ENCODE measurements at regions not wholly inside any gene's neighbourhood (a gene's known extent, or its start where the extent isn't known, plus 50 kb on each side); places are given as distances from the start of the nearest gene placed in this dataset.

DNA sequence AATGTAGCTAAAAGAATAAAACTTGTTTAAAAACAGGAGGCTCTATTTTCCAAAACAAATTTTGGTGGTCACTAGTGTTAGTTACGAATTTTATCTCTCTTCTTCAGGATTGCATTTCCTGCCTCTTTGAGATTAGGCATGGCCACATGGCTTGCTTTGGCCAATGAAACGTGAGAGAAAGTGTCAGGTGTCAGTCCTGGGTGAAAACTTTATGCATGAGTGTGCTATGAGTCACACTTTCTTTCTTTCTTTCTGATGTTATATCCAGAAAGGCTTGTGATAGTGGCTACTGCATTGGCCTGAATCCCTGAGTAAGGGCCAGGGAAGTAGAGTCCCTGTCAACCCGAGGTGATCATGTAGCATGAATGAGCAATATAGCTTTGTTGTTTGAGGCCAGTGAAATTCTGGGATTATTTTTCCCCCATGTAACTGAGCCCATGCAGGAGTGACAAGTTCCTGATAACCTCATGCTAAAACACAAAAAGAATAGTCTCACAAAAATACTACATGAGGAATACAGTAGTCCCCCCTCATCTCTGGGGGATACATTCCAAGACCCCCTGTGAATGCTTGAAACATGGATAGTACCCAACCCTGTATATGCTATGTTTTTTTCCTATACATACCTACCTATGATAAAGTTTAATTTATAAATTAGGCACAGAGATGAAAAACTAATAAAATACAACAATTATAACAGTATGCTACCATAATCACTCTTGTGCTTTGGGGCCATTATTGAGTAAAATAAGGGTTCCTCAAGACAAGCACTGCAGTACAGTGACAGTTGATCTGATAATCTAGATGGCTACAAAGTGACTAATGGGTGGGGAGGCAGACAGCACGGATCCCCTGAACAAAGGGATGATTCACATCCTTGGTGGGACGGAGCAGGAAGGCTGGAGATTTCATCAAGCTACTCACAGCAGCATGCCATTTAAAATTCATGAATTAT lies 109.5 kb downstream of the CDC42EP3 start:
- Histone ChIP-seq H3K18ac (ENCODE audit: extremely low read depth, low read length) (no peak overlapping the region), H4K5ac (ENCODE audit: insufficient read length, low read depth, low read length) (no peak overlapping the region), H2AFZ (ENCODE audit: low read length) (no peak overlapping the region), H3K9me3 (ENCODE audit: insufficient read depth in 2 of 2, low read depth in 1 of 2, low read length in 1 of 2) (0 out of 4 replicates have a peak, but pooled peaks cover 3 to 4% of the 10 kb centered on the region in 2 experiments), H3K27me3 (replicated peaks in 1 of 4; ENCODE audit: control insufficient read depth in 3 of 4, extremely low read depth in 1 of 4, insufficient read depth in 3 of 4, low read length in 3 of 4) (no peaks in the 10 kb centered on the region), H2AK5ac (ENCODE audit: low read depth, low read length) (no peak overlapping the region), H3K56ac (replicated peaks; ENCODE audit: insufficient read length, low read depth, low read length) (no peak overlapping the region), H3K36me3 (ENCODE audit: control insufficient read depth in 2 of 4, insufficient read depth in 4 of 4, low read length in 3 of 4) (no peaks in the 10 kb centered on the region), H3K4me2 (ENCODE audit: insufficient read depth in 1 of 2, low read depth in 2 of 2, low read length in 2 of 2) (no peak overlapping the region), H3K9ac (replicated peaks in 1 of 4; ENCODE audit: extremely low read depth in 1 of 4, low read depth in 3 of 4, low read length in 3 of 4) (no peak overlapping the region; a peak in 1 of 7 replicates), H3K4me1 (replicated peaks in 1 of 4; ENCODE audit: control insufficient read depth in 3 of 4, insufficient read depth in 4 of 4, low read length in 3 of 4) (peaks cover 0 to 3% (median 0%) of the 10 kb centered on the region in 4 experiments; a peak in 1 of 7 replicates), H3K23me2 (ENCODE audit: low read depth, low read length) (no peaks in the 10 kb centered on the region), H4K8ac (ENCODE audit: extremely low read depth, insufficient read depth, low read length) (no peak overlapping the region), H3K79me1 (ENCODE audit: low read depth, low read length) (no peaks in the 10 kb centered on the region), H2BK12ac (ENCODE audit: low read depth, low read length) (no peak overlapping the region), H2BK120ac (replicated peaks; ENCODE audit: low read depth, low read length) (no peak overlapping the region), H3K4me3 (ENCODE audit: extremely low read depth in 1 of 4, insufficient read depth in 2 of 4, low read depth in 3 of 4, low read length in 4 of 4) (no peak overlapping the region), H2BK5ac (ENCODE audit: low read depth, low read length) (no peak overlapping the region), H3K23ac (ENCODE audit: insufficient read length) (no peak overlapping the region), H3K4ac (replicated peaks; ENCODE audit: insufficient read length, low read depth, low read length) (no peak overlapping the region), H4K20me1 (replicated peaks in 1 of 2; ENCODE audit: control insufficient read depth in 1 of 2, insufficient read depth in 2 of 2, low read length in 2 of 2) (no peaks in the 10 kb centered on the region), H3K27ac (ENCODE audit: low read depth, low read length) (no peak overlapping the region), H3K14ac (ENCODE audit: insufficient read length) (no peak overlapping the region), H2BK20ac (ENCODE audit: low read length) (no peak overlapping the region), H4K91ac (replicated peaks; ENCODE audit: insufficient read length, low read length) (peak overlapping the region; percentile 58), H2BK15ac (ENCODE audit: low read length) (no peak overlapping the region), H3K79me2 (ENCODE audit: control insufficient read depth in 1 of 2, insufficient read depth in 2 of 2, low read length in 2 of 2) (no peaks in the 10 kb centered on the region)
- no peak for FAIRE-seq
- CTCF ChIA-PET (ENCODE audit: partially characterized antibody) = interaction anchor here (0.8 kb wide), 1 partner anchor 166 kb away, joined by 3 read pairs; no protein-coding TSS in a partner anchor
- POLR2A ChIA-PET (ENCODE audit: partially characterized antibody) = no interaction called here
- WGBS, 2 experiments (ENCODE audit: extremely low coverage in 1 of 2, insufficient coverage in 1 of 2, insufficient read length in 1 of 2, insufficient replicate concordance in 2 of 2, low coverage in 1 of 2, low lambda C conversion rate in 2 of 2, missing lambda C conversion rate in 1 of 2) = 81% methylated on average over 5 of the region's 5 CpGs; no CpG with 5 or more reads in 1 of the 2 experiments
- DNase-seq (ENCODE audit: low read depth in 1 of 2, low spot score in 2 of 2) = no peak
- TF ChIP-seq CREB1 (IDR thresholded peaks at IDR 0.05) = no peak
- no peak for TF ChIP-seq RNF2 (IDR thresholded peaks at IDR 0.05; ENCODE audit: borderline replicate concordance, low read depth, low read length, missing control alignments, poor library complexity, severe bottlenecking)
- no peak for TF ChIP-seq KDM1A (IDR thresholded peaks at IDR 0.05; ENCODE audit: borderline replicate concordance, low read length)
- no peak for TF ChIP-seq TEAD4 (IDR thresholded peaks at IDR 0.05; ENCODE audit: low read depth, low read length)
- TF ChIP-seq ZNF274 (IDR thresholded peaks at IDR 0.05; ENCODE audit: borderline replicate concordance, extremely low read depth, low read length) = no peak
- TF ChIP-seq SIRT6 (IDR thresholded peaks at IDR 0.05; ENCODE audit: low read length) = no peak
- no peak for TF ChIP-seq KDM5A (IDR thresholded peaks at IDR 0.05; ENCODE audit: low read length)
- TF ChIP-seq GTF2F1 (IDR thresholded peaks at IDR 0.05; ENCODE audit: borderline replicate concordance, low read depth, low read length) = no peak
- no peak for TF ChIP-seq FOSL1 (IDR thresholded peaks at IDR 0.05; ENCODE audit: insufficient read depth, low read depth, low read length)
- TF ChIP-seq, protein P1, sequence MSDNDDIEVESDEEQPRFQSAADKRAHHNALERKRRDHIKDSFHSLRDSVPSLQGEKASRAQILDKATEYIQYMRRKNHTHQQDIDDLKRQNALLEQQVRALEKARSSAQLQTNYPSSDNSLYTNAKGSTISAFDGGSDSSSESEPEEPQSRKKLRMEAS (IDR thresholded peaks at IDR 0.05) = no peak
- TF ChIP-seq TBP (IDR thresholded peaks at IDR 0.05; ENCODE audit: low read depth, low read length) = no peak
- no peak for TF ChIP-seq POLR2AphosphoS5 (IDR thresholded peaks at IDR 0.05; ENCODE audit: low read depth, low read length)
- no peak for TF ChIP-seq POU5F1 (IDR thresholded peaks at IDR 0.05; ENCODE audit: low read depth, low read length)

Data from H1 (cell line).